ENCODE measurements at regions not wholly inside any gene's neighbourhood (a gene's known extent, or its start where the extent isn't known, plus 50 kb on each side); places are given as distances from the start of the nearest gene placed in this dataset.

DNA sequence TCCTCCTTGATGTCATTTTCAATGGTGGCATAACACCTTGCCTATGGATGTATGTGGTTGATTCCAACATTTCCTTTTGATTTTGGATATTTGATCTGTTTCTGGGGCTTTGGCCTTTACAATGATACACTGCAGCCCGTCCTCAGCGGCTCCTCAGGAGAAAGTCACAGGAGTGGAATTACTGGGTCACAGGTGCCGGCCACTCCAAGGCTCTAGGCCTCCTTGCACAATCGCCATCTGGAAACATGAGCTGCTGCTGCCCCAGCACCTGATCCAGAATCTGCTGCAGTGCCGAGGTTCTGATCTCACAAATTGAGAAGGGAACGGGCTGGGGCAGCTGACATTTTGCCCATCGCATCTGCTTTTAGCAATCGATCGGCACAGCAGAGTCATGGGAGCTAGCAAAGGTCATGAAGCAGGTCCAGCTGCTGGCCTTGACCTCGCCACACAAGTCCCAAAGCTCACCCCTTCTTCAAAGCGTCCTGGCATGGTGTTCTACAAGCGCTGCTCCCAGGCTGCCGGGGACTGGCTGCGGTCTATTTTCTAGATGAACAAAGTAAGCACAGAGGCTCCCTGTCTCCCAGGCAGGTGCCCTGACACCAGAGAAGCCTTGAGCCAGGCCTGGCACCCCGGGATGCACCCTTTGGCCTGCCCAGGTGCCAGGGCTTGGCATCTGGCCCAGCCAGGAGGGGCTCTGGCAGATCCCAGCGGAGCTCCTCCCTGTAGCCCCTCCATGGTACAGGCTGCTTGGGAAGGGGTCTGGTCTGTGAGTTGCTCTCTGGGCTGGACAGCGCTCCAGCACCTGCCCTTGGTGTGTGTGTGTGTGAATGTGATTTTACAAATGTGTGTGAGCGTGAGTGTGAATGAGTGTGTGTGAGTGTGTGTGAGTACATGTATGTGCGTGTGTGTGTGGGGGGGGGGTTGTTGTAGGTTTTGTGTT lies 201.8 kb downstream of the GLRX3 start:
- WGBS, 5 donors: 81 to 90% (median 85%) methylated on average over 19 of the region's 19 CpGs
- no peaks in the 10 kb centered on the region for H3K36me3 ChIP-seq
- no peaks in the 10 kb centered on the region for H3K4me1 ChIP-seq
- TF ChIP-seq POLR2A (IDR thresholded peaks at IDR 0.05): no peak
- TF ChIP-seq, protein P1, sequence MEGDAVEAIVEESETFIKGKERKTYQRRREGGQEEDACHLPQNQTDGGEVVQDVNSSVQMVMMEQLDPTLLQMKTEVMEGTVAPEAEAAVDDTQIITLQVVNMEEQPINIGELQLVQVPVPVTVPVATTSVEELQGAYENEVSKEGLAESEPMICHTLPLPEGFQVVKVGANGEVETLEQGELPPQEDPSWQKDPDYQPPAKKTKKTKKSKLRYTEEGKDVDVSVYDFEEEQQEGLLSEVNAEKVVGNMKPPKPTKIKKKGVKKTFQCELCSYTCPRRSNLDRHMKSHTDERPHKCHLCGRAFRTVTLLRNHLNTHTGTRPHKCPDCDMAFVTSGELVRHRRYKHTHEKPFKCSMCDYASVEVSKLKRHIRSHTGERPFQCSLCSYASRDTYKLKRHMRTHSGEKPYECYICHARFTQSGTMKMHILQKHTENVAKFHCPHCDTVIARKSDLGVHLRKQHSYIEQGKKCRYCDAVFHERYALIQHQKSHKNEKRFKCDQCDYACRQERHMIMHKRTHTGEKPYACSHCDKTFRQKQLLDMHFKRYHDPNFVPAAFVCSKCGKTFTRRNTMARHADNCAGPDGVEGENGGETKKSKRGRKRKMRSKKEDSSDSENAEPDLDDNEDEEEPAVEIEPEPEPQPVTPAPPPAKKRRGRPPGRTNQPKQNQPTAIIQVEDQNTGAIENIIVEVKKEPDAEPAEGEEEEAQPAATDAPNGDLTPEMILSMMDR (IDR thresholded peaks at IDR 0.05 in 8 of 11, conservative IDR thresholded peaks at IDR 0.05 in 3 of 11): no peak
- no peak for TF ChIP-seq POLR2AphosphoS5 (IDR thresholded peaks at IDR 0.05)
- no peak overlapping the region for H3K4me3 ChIP-seq
- intact Hi-C loops (cut with DNase I; ENCODE audit: low total_unique reads): no loop called here
- H3K9me3 ChIP-seq: no peaks in the 10 kb centered on the region
- no peak for DNase-seq
- H3K27ac ChIP-seq: no peak overlapping the region
- peaks cover 0 to 49% (median 0%) of the 10 kb centered on the region in 7 donors for H3K27me3 ChIP-seq (replicated peaks in 1 of 7)

DNA sequence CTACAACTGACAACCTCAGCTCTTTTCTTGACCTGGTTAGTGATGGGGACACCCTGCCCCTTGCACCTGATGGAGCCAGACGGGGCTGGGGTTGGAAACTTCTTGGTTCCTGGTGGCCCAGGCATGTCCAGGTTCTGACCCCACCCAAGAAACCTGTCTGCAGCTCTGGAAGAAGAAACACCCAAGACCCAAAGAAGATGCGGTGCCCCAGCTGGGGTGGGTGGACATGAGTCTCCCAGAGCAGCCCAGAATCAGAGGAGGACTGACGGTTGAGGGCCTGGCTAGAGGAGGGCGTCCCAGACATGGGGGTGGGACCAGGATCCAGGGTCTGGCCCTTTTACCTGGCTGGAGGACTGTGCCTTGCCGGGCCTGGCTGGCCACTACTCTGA lies 202.4 kb downstream of the GLRX3 start:
- no peak overlapping the region for H3K27ac ChIP-seq
- no peak for TF ChIP-seq POLR2AphosphoS5 (IDR thresholded peaks at IDR 0.05)
- TF ChIP-seq, protein P1 (IDR thresholded peaks at IDR 0.05 in 8 of 11, conservative IDR thresholded peaks at IDR 0.05 in 3 of 11): no peak
- TF ChIP-seq POLR2A (IDR thresholded peaks at IDR 0.05): no peak
- no peaks in the 10 kb centered on the region for H3K4me1 ChIP-seq
- no peak for DNase-seq
- WGBS, 5 donors: 81 to 95% (median 85%) methylated on average over 4 to 5 of the region's 5 CpGs
- H3K36me3 ChIP-seq: no peaks in the 10 kb centered on the region
- H3K27me3 ChIP-seq (replicated peaks in 1 of 7): peaks cover 0 to 49% (median 0%) of the 10 kb centered on the region in 7 donors
- intact Hi-C loops (cut with DNase I; ENCODE audit: low total_unique reads): no loop called here
- peaks cover 0 to under 1% (median 0%) of the 10 kb centered on the region in 8 donors for H3K9me3 ChIP-seq
- H3K4me3 ChIP-seq: no peak overlapping the region

DNA sequence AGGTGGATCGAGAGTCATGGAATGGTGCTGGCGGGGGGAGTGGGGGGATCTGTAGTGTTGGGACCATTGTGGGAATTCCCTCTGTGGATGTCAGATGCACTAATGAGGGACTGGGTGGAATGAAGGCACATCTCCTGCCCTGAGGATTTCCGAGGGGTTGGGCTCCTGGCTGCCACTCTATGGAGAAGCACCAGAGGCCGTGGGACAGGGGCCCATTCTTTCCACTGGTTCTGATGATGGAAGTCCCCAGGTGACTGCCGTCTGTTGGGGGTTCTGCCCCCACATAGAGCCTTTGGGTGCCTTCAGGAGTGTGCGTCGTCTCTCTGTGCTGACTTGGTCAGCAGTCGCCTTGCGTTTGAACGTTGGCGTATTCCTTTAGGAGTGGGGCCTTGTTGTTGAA lies 202.9 kb downstream of the GLRX3 start:
- no peak for TF ChIP-seq POLR2AphosphoS5 (IDR thresholded peaks at IDR 0.05)
- TF ChIP-seq, protein P1 (IDR thresholded peaks at IDR 0.05 in 8 of 11, conservative IDR thresholded peaks at IDR 0.05 in 3 of 11): no peak
- no peak for TF ChIP-seq POLR2A (IDR thresholded peaks at IDR 0.05)
- no peaks in the 10 kb centered on the region for H3K36me3 ChIP-seq
- whole genome bisulfite sequencing, 5 donors: 83 to 95% (median 90%) methylated on average over 11 of the region's 11 CpGs

DNA sequence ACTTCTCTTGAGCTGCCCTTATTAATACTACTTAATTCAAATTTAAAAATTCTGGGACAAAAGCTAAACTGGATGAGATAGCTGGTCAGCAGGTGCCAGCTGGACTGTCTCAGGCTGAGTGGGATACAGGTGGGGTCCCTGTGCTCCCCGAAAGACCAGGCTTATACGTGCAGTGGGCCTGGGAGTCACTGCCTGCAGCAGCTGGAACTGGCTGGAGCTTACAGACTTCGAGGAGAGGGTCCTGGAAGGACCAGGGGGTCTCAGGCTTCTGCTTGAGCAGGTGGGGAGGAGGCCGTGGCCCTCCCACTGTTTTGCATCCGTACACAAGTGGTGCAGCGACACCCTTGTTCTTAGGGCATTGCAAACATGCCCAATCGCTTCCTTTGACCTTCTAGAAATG lies 203.7 kb downstream of the GLRX3 start:
- H3K36me3 ChIP-seq: no peaks in the 10 kb centered on the region
- TF ChIP-seq, protein P1 (IDR thresholded peaks at IDR 0.05 in 8 of 11, conservative IDR thresholded peaks at IDR 0.05 in 3 of 11): no peak
- no peak for TF ChIP-seq POLR2A (IDR thresholded peaks at IDR 0.05)
- TF ChIP-seq POLR2AphosphoS5 (IDR thresholded peaks at IDR 0.05): no peak
- intact Hi-C loops (cut with DNase I; ENCODE audit: low total_unique reads): no loop called here
- peaks cover 0 to 5% (median 0%) of the 10 kb centered on the region in 8 donors for H3K9me3 ChIP-seq
- DNase-seq: no peak
- 56 to 73% (median 63%) methylated on average over 7 of the region's 7 CpGs for WGBS, 5 donors
- H3K4me1 ChIP-seq: no peaks in the 10 kb centered on the region
- H3K4me3 ChIP-seq: no peak overlapping the region
- peaks cover 0 to 49% (median 0%) of the 10 kb centered on the region in 7 donors for H3K27me3 ChIP-seq (replicated peaks in 1 of 7)
- H3K27ac ChIP-seq: no peak overlapping the region

More for the DNA sequence above, 202.9 kb downstream of the GLRX3 start:
- DNase-seq: no peak
- no peak overlapping the region for H3K4me3 ChIP-seq
- no peaks in the 10 kb centered on the region for H3K4me1 ChIP-seq
- intact Hi-C loops (cut with DNase I; ENCODE audit: low total_unique reads): no loop called here
- H3K9me3 ChIP-seq: peaks cover 0 to 5% (median 0%) of the 10 kb centered on the region in 8 donors
- no peak overlapping the region for H3K27ac ChIP-seq
- H3K27me3 ChIP-seq (replicated peaks in 1 of 7): peaks cover 0 to 49% (median 0%) of the 10 kb centered on the region in 7 donors
